ENCODE measurements at regions not wholly inside any gene's neighbourhood (a gene's known extent, or its start where the extent isn't known, plus 50 kb on each side); places are given as distances from the start of the nearest gene placed in this dataset.

GRCh38 chr14:82878951-82879350, 1345.3 kb upstream of the SEL1L start:
- dilution Hi-C loops (cut with MboI; ENCODE audit: extremely low pct_ligation_motif_present, low sequenced_read_pairs) (no loop called here), intact Hi-C loops (cut with micrococcal nuclease) (no loop called here)
- Histone ChIP-seq H3K79me2 (ENCODE audit: control insufficient read depth, insufficient read depth, low read length) (no peaks in the 10 kb centered on the region), H3K4me3 (replicated peaks in 1 of 3; ENCODE audit: insufficient read depth in 1 of 3, low read depth in 1 of 3, low read length in 3 of 3) (no peak overlapping the region), H2AFZ (ENCODE audit: low read depth, low read length) (no peak overlapping the region), H4K20me1 (replicated peaks; ENCODE audit: control insufficient read depth, extremely low read depth, insufficient read depth, low read length) (no peaks in the 10 kb centered on the region), H3K9ac (replicated peaks; ENCODE audit: extremely low read depth, insufficient read depth, low read length) (no peak overlapping the region), H3K27me3 (ENCODE audit: control insufficient read depth in 2 of 2, insufficient read depth in 2 of 2, low read length in 2 of 2) (no peaks in the 10 kb centered on the region), H3K36me3 (ENCODE audit: control insufficient read depth in 2 of 2, extremely low read depth in 1 of 2, insufficient read depth in 2 of 2, low read length in 2 of 2) (no peaks in the 10 kb centered on the region), H3K27ac (ENCODE audit: insufficient read depth, low read depth, low read length) (no peak overlapping the region), H3K4me1 (ENCODE audit: control insufficient read depth, extremely low read depth, insufficient read depth, low read length) (no peaks in the 10 kb centered on the region), H3K9me1 (replicated peaks; ENCODE audit: control insufficient read depth, extremely low read depth, insufficient read depth, low read length) (no peaks in the 10 kb centered on the region), H3K4me2 (ENCODE audit: insufficient read depth, low read length) (no peak overlapping the region), H3K9me3 (replicated peaks; ENCODE audit: control insufficient read depth, insufficient read depth, low read length) (peaks cover 9% of the 10 kb centered on the region)
- CTCF ChIA-PET, result no interaction called here
- POLR2A ChIA-PET, result no interaction called here
- FAIRE-seq (no peak), DNase-seq (ENCODE audit: low read depth, low spot score) (no peak)
- no TSS peak for BruUV-seq (replicated peaks)
- TF ChIP-seq POLR2AphosphoS5 (IDR thresholded peaks at IDR 0.05; ENCODE audit: insufficient read depth, low read depth, low read length) (no peak), FOS (IDR thresholded peaks at IDR 0.05; ENCODE audit: borderline replicate concordance, insufficient read depth, low read length) (no peak)

DNA sequence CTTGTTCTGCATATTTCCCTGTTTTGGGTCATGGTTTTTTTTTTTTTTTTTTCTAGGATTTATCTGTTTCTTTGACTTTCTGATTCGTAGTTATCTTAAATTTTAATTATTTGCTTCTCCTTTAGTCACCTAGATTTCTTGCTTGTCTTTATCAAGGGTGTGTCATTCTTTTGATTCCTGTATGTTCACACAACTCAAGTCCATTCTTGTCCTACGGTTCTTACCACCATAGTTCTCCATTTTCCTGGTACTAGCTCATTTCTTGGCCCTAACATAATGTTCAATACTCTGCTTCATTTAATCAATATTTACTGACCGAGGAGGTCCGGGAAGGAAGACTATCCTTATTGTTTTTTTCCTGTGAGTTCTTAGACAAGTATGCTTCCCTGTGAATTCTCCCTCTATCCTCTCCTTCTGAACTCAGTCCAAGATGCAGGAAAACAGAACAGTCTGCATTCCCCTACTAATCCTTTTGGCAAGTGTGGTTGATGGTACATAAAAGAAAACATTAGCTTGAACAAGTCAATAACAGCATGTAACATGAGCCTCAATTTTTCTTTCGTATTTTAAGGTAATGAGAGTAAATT, 1346.4 kb upstream of the SEL1L start:
- Histone ChIP-seq H3K9ac (replicated peaks; ENCODE audit: extremely low read depth, insufficient read depth, low read length) (no peak overlapping the region), H3K27me3 (ENCODE audit: control insufficient read depth in 2 of 2, insufficient read depth in 2 of 2, low read length in 2 of 2) (no peaks in the 10 kb centered on the region), H3K9me1 (replicated peaks; ENCODE audit: control insufficient read depth, extremely low read depth, insufficient read depth, low read length) (no peaks in the 10 kb centered on the region), H3K4me2 (ENCODE audit: insufficient read depth, low read length) (no peak overlapping the region), H4K20me1 (replicated peaks; ENCODE audit: control insufficient read depth, extremely low read depth, insufficient read depth, low read length) (no peaks in the 10 kb centered on the region), H3K79me2 (ENCODE audit: control insufficient read depth, insufficient read depth, low read length) (no peaks in the 10 kb centered on the region), H3K4me1 (ENCODE audit: control insufficient read depth, extremely low read depth, insufficient read depth, low read length) (no peaks in the 10 kb centered on the region), H2AFZ (ENCODE audit: low read depth, low read length) (no peak overlapping the region), H3K36me3 (ENCODE audit: control insufficient read depth in 2 of 2, extremely low read depth in 1 of 2, insufficient read depth in 2 of 2, low read length in 2 of 2) (no peaks in the 10 kb centered on the region), H3K4me3 (replicated peaks in 1 of 3; ENCODE audit: insufficient read depth in 1 of 3, low read depth in 1 of 3, low read length in 3 of 3) (no peak overlapping the region), H3K27ac (ENCODE audit: insufficient read depth, low read depth, low read length) (no peak overlapping the region), H3K9me3 (replicated peaks; ENCODE audit: control insufficient read depth, insufficient read depth, low read length) (peaks cover 9% of the 10 kb centered on the region)
- ChIA-PET POLR2A (no interaction called here), CTCF (no interaction called here)
- BruUV-seq (replicated peaks), result no TSS peak
- TF ChIP-seq JUN (IDR thresholded peaks at IDR 0.05; ENCODE audit: borderline replicate concordance, insufficient read depth, insufficient read length, low read depth) (no peak), EZH2 (IDR thresholded peaks at IDR 0.05; ENCODE audit: borderline replicate concordance, low read depth, low read length, severe bottlenecking) (no peak), MYC (IDR thresholded peaks at IDR 0.05; ENCODE audit: low read depth, low read length) (no peak), CTCF (IDR thresholded peaks at IDR 0.05; ENCODE audit: extremely low read depth in 1 of 2, insufficient read depth in 1 of 2, low read depth in 1 of 2, low read length in 2 of 2) (no peak), GATA2 (IDR thresholded peaks at IDR 0.05; ENCODE audit: insufficient read depth, insufficient read length, low read depth, low read length) (no peak), POLR2AphosphoS5 (IDR thresholded peaks at IDR 0.05; ENCODE audit: insufficient read depth, low read depth, low read length) (no peak), POLR2A (IDR thresholded peaks at IDR 0.05; ENCODE audit: low read depth, low read length) (no peak), FOS (IDR thresholded peaks at IDR 0.05; ENCODE audit: borderline replicate concordance, insufficient read depth, low read length) (no peak)
- TF ChIP-seq, protein P1, sequence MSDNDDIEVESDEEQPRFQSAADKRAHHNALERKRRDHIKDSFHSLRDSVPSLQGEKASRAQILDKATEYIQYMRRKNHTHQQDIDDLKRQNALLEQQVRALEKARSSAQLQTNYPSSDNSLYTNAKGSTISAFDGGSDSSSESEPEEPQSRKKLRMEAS (IDR thresholded peaks at IDR 0.05; ENCODE audit: insufficient read depth, insufficient read length), result no peak
- DNase-seq (ENCODE audit: low read depth, low spot score), result no peak
- FAIRE-seq, result no peak
- intact Hi-C loops (cut with micrococcal nuclease), result no loop called here
- dilution Hi-C loops (cut with MboI; ENCODE audit: extremely low pct_ligation_motif_present, low sequenced_read_pairs), result no loop called here
